Fibroblast of lung (primary cell): ENCODE measurements at regions not wholly inside any gene's neighbourhood (a gene's known extent, or its start where the extent isn't known, plus 50 kb on each side); places are given as distances from the start of the nearest gene placed in this dataset.

ENCODE experiments used
- DNase-seq, 2 donors: peaks; one replicate each; pipeline versions ENCODE4 v3.0.0 to v3.0.0-alpha.2; 2010; ENCODE audit warnings: low read depth in 2 of 2
- H2AFZ ChIP-seq: 2 replicates; pipeline ENCODE4 v1.5.1; 2012; ENCODE audit warnings: low read length, control low read depth, inconsistent platforms
- H3K27ac ChIP-seq: 2 replicates; pipeline ENCODE4 v1.5.1; 2011; ENCODE audit warnings: low read length, control low read depth; ENCODE audit not compliant: insufficient read depth
- H3K27me3 ChIP-seq: 2 replicates; pipeline ENCODE4 v1.5.1; 2011; ENCODE audit warnings: mild to moderate bottlenecking, low read length; ENCODE audit not compliant: control insufficient read depth, insufficient read depth
- H3K36me3 ChIP-seq: 2 replicates; pipeline ENCODE4 v1.5.1; 2011; ENCODE audit warnings: low read length; ENCODE audit not compliant: control insufficient read depth, insufficient read depth
- H3K4me1 ChIP-seq: 2 replicates; pipeline ENCODE4 v1.5.1; 2011; ENCODE audit warnings: low read length; ENCODE audit not compliant: control insufficient read depth, insufficient read depth; ENCODE audit errors: extremely low read depth
- H3K4me2 ChIP-seq: 2 replicates; pipeline ENCODE4 v1.5.1; 2011; ENCODE audit warnings: low read length, control low read depth; ENCODE audit not compliant: insufficient read depth; ENCODE audit errors: extremely low read depth
- H3K4me3 ChIP-seq, 4 experiments: fragments of 200-600 bp in 1 of 4; sonication (generic) in 1 of 4; replicated peaks in 1 of 4; 2 replicates each; pipeline ENCODE4 v1.5.1; 2011 to 2016; ENCODE audit warnings: low read length in 4 of 4, low read depth in 3 of 4, mild to moderate bottlenecking in 3 of 4, control low read depth in 2 of 4, inconsistent platforms in 1 of 4, mixed read lengths in 1 of 4; ENCODE audit not compliant: insufficient read depth in 1 of 4; ENCODE audit errors: control extremely low read depth in 1 of 4
- H3K79me2 ChIP-seq: 2 replicates; pipeline ENCODE4 v1.5.1; 2012; ENCODE audit warnings: mild to moderate bottlenecking, low read length, inconsistent platforms; ENCODE audit not compliant: control insufficient read depth, insufficient read depth
- H3K9ac ChIP-seq: 2 replicates; pipeline ENCODE4 v1.5.1; 2011; ENCODE audit warnings: mild to moderate bottlenecking, low read length, control low read depth; ENCODE audit not compliant: insufficient read depth
- H3K9me3 ChIP-seq: 2 replicates; pipeline ENCODE4 v1.5.1; 2012; ENCODE audit warnings: low read depth, low read length; ENCODE audit not compliant: control insufficient read depth, insufficient read depth
- H4K20me1 ChIP-seq: 2 replicates; pipeline ENCODE4 v1.5.1; 2011; ENCODE audit warnings: low read length; ENCODE audit not compliant: control insufficient read depth, insufficient read depth; ENCODE audit errors: extremely low read depth
- EZH2 ChIP-seq: IDR thresholded peaks from 2 replicates; pipeline ENCODE4 v1.5.1; 2012; ENCODE audit warnings: low read length, control low read depth, mild to moderate bottlenecking; ENCODE audit errors: missing control alignments
- TF ChIP-seq, protein P1 (sequence below), 2 donors: IDR thresholded peaks in 1 of 2; conservative IDR thresholded peaks in 1 of 2; 1 replicate in 1 of 2; 2 replicates in 1 of 2; pipeline ENCODE4 v1.5.1; 2011 to 2012; ENCODE audit warnings: low read length in 2 of 2, control low read depth in 1 of 2, inconsistent platforms in 1 of 2, low read depth in 1 of 2, mild to moderate bottlenecking in 1 of 2

DNA sequence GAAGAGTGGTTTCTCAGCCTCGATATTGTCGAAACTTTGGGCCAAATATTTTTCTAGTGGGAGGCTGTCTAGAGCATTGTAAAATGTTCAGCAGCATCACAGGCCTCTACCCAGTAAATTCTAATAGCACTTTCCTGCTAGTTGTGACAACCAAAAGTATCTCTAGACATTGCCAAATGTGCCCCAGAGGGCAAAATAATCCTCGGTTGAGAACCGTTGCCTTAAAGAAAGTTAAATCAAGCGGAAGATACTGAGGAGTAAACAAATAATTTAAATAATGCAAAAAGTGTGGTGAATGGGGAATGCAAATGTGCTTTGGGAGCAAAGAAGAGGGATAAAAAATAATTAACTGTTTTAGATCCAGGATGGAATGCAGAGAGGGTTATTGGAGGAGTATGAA, 106.4 kb upstream of the ASCC3 start:
- H3K4me1 ChIP-seq, result no peaks in the 10 kb centered on the region
- no peaks in the 10 kb centered on the region for H4K20me1 ChIP-seq
- DNase-seq, result no peak
- no peaks in the 10 kb centered on the region for H3K27me3 ChIP-seq
- no peak overlapping the region for H3K4me2 ChIP-seq
- no peak overlapping the region for H3K9ac ChIP-seq
- H3K27ac ChIP-seq, result no peak overlapping the region
- TF ChIP-seq, protein P1, sequence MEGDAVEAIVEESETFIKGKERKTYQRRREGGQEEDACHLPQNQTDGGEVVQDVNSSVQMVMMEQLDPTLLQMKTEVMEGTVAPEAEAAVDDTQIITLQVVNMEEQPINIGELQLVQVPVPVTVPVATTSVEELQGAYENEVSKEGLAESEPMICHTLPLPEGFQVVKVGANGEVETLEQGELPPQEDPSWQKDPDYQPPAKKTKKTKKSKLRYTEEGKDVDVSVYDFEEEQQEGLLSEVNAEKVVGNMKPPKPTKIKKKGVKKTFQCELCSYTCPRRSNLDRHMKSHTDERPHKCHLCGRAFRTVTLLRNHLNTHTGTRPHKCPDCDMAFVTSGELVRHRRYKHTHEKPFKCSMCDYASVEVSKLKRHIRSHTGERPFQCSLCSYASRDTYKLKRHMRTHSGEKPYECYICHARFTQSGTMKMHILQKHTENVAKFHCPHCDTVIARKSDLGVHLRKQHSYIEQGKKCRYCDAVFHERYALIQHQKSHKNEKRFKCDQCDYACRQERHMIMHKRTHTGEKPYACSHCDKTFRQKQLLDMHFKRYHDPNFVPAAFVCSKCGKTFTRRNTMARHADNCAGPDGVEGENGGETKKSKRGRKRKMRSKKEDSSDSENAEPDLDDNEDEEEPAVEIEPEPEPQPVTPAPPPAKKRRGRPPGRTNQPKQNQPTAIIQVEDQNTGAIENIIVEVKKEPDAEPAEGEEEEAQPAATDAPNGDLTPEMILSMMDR (conservative IDR thresholded peaks at IDR 0.05 in 1 of 2, IDR thresholded peaks at IDR 0.05 in 1 of 2; ENCODE audit: low read depth in 1 of 2, low read length in 2 of 2), result no peak
- TF ChIP-seq EZH2, result no peak
- no peaks in the 10 kb centered on the region for H3K36me3 ChIP-seq
- H2AFZ ChIP-seq, result no peak overlapping the region
- no peaks in the 10 kb centered on the region for H3K79me2 ChIP-seq
- H3K9me3 ChIP-seq, result no peaks in the 10 kb centered on the region
- H3K4me3 ChIP-seq, result no peak overlapping the region

- Histone ChIP-seq H3K9ac (no peak overlapping the region), H3K4me1 (no peaks in the 10 kb centered on the region), H3K79me2 (no peaks in the 10 kb centered on the region), H2AFZ (no peak overlapping the region), H4K20me1 (no peaks in the 10 kb centered on the region), H3K36me3 (no peaks in the 10 kb centered on the region), H3K27me3 (no peaks in the 10 kb centered on the region), H3K9me3 (no peaks in the 10 kb centered on the region), H3K4me2 (no peak overlapping the region), H3K4me3 (no peak overlapping the region), H3K27ac (no peak overlapping the region)
- DNase-seq, result no peak
- TF ChIP-seq, protein P1 (conservative IDR thresholded peaks at IDR 0.05 in 1 of 2, IDR thresholded peaks at IDR 0.05 in 1 of 2; ENCODE audit: low read depth in 1 of 2, low read length in 2 of 2), result no peak
- TF ChIP-seq EZH2, result no peak
These were observed 107.4 kb upstream of the ASCC3 start for GRCh38 chr6:100988391-100988984.

- Histone ChIP-seq H4K20me1 (no peaks in the 10 kb centered on the region), H3K27me3 (no peaks in the 10 kb centered on the region)
- no peak for DNase-seq
These were observed 108.9 kb upstream of the ASCC3 start for GRCh38 chr6:100990070-100990469.

More at GRCh38 chr6:100990070-100990469, 108.9 kb upstream of the ASCC3 start:
- no peak overlapping the region for H3K27ac ChIP-seq
- TF ChIP-seq EZH2, result no peak
- TF ChIP-seq, protein P1 (conservative IDR thresholded peaks at IDR 0.05 in 1 of 2, IDR thresholded peaks at IDR 0.05 in 1 of 2; ENCODE audit: low read depth in 1 of 2, low read length in 2 of 2), result no peak
- H3K4me2 ChIP-seq, result no peak overlapping the region
- H3K36me3 ChIP-seq, result no peaks in the 10 kb centered on the region
- H2AFZ ChIP-seq, result no peak overlapping the region
- no peak overlapping the region for H3K9ac ChIP-seq
- H3K79me2 ChIP-seq, result no peaks in the 10 kb centered on the region
- no peaks in the 10 kb centered on the region for H3K4me1 ChIP-seq
- H3K9me3 ChIP-seq, result no peaks in the 10 kb centered on the region
- no peak overlapping the region for H3K4me3 ChIP-seq
